ENCODE measurements at regions not wholly inside any gene's neighbourhood (a gene's known extent, or its start where the extent isn't known, plus 50 kb on each side); places are given as distances from the start of the nearest gene placed in this dataset.
"Not testable (repeated sequence)": the region's sequence is repeated elsewhere in the genome, so short reads cannot be mapped to it uniquely, and the experiment has no call there.

- Mint-ChIP-seq H3K27me3 (ENCODE audit: low read depth) (peaks cover 16% of the 10 kb centered on the region), H3K4me3 (no peak overlapping the region), H3K36me3 (ENCODE audit: insufficient read depth) (no peaks in the 10 kb centered on the region), H3K9me3 (no peaks in the 10 kb centered on the region), H3K4me1 (ENCODE audit: low read depth) (no peaks in the 10 kb centered on the region)
- DNase-seq (no peak), ATAC-seq (no peak)
Observed at GRCh38 chr6:1475174-1475573, 85.8 kb downstream of the FOXF2 start.

GRCh38 chr6:1477432-1478090 lies 88.2 kb downstream of the FOXF2 start:
- H3K36me3 Mint-ChIP-seq (ENCODE audit: insufficient read depth): no peaks in the 10 kb centered on the region
- no peaks in the 10 kb centered on the region for H3K4me1 Mint-ChIP-seq (ENCODE audit: low read depth)
- peaks cover 24% of the 10 kb centered on the region for H3K27me3 Mint-ChIP-seq (ENCODE audit: low read depth)
- ATAC-seq (no peak), DNase-seq (no peak)
- H3K9me3 Mint-ChIP-seq: no peaks in the 10 kb centered on the region
- H3K4me3 Mint-ChIP-seq: no peak overlapping the region

- H3K4me3 Mint-ChIP-seq; H3K4me1 Mint-ChIP-seq (ENCODE audit: low read depth); H3K9me3 Mint-ChIP-seq; DNase-seq; ATAC-seq; H3K36me3 Mint-ChIP-seq (ENCODE audit: insufficient read depth): not testable (repeated sequence)
- peaks cover 19% of the 10 kb centered on the region for H3K27me3 Mint-ChIP-seq (ENCODE audit: low read depth)
Observed at GRCh38 chr6:1478163-1478826, 88.9 kb downstream of the FOXF2 start.

- Mint-ChIP-seq H3K4me1 (ENCODE audit: low read depth) (no peaks in the 10 kb centered on the region), H3K36me3 (ENCODE audit: insufficient read depth) (no peaks in the 10 kb centered on the region), H3K27me3 (ENCODE audit: low read depth) (peaks cover 18% of the 10 kb centered on the region)
Observed at GRCh38 chr6:1479095-1479494, 89.7 kb downstream of the FOXF2 start.

DNA sequence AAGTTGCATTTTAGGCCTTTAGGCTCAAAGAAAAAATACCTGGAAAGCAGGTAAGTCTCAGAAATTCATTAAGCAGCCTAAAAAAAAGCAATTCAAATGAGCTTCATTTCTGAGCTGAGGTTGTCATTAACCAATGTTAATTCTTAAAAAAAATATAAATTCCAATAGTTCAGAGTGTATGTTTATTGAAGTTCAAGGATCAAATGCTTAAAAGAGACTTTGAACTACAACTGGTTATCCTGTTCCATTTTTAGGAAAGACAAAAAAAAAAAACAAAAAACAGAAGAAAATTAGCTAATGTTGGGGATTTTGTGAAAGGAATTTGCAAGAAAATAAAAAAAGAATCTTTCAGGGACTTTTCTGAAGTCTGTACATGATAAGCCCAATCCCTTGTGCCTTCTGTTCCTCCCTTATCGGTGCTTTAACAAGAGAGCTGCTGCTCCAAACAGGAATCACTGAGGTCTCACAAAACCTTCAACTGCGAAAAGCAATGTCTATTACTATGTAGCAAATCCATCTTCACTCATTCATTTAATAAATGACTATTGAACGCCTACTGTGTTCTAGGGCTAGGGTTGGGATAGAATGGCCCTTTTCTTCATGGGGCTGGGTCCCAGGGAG lies 90.3 kb downstream of the FOXF2 start:
- Mint-ChIP-seq H3K4me1 (ENCODE audit: low read depth) (no peaks in the 10 kb centered on the region), H3K36me3 (ENCODE audit: insufficient read depth) (no peaks in the 10 kb centered on the region), H3K9me3 (no peaks in the 10 kb centered on the region), H3K27me3 (ENCODE audit: low read depth) (peaks cover 14% of the 10 kb centered on the region), H3K4me3 (no peak overlapping the region)
- ATAC-seq (no peak), DNase-seq (no peak)

More at GRCh38 chr6:1479095-1479494, 89.7 kb downstream of the FOXF2 start:
- no peak for ATAC-seq
- DNase-seq: no peak
- Mint-ChIP-seq H3K9me3 (no peaks in the 10 kb centered on the region), H3K4me3 (no peak overlapping the region)

- DNase-seq (no peak), ATAC-seq (no peak)
- peaks cover 14% of the 10 kb centered on the region for H3K27me3 Mint-ChIP-seq (ENCODE audit: low read depth)
- H3K4me1 Mint-ChIP-seq (ENCODE audit: low read depth): no peaks in the 10 kb centered on the region
- H3K4me3 Mint-ChIP-seq: no peak overlapping the region
- no peaks in the 10 kb centered on the region for H3K9me3 Mint-ChIP-seq
- H3K36me3 Mint-ChIP-seq (ENCODE audit: insufficient read depth): no peaks in the 10 kb centered on the region
Observed at GRCh38 chr6:1481286-1481685, 91.9 kb downstream of the FOXF2 start.

DNA sequence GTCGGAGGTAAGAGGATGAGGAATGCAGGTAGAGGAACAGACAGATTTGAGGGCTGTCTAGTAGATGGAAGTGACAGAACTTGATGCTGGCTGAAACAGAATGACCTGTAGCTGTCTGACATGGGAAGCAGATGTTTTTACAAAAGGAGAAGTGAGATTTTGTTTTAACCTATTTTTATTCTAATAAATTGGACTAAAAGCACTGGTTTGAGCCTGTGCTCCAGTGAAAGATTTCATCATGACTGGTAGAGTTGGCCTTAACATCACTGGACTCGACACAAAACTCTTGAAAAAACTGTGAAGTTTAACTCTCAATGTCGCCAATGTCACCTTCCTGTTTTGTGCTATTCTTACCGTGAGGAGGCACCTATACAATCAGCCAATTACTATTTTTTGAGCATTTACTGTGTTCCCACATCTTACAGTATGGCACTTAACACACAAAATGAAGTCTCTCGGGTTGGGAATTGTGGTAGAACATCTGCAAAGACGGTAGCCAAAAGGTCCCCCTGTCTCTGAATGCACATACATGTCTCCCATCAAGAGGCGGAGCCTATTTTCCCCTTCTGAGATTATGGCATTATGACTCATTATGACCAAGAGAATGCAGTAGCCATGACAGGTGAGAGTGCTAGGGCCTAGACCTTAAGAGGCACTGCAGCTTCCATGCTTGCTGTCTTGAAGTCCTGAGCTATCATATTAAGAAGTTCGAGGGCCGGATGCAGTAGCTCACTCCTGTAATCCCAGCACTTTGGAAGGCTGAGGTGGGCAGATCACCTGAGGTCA lies 93.2 kb downstream of the FOXF2 start:
- H3K4me1 Mint-ChIP-seq (ENCODE audit: low read depth): no peaks in the 10 kb centered on the region
- H3K9me3 Mint-ChIP-seq: no peaks in the 10 kb centered on the region
- H3K36me3 Mint-ChIP-seq (ENCODE audit: insufficient read depth): no peaks in the 10 kb centered on the region
- peaks cover 14% of the 10 kb centered on the region for H3K27me3 Mint-ChIP-seq (ENCODE audit: low read depth)
- ATAC-seq (no peak), DNase-seq (no peak)
- H3K4me3 Mint-ChIP-seq: no peak overlapping the region

- ATAC-seq: no peak
- Mint-ChIP-seq H3K9me3 (no peaks in the 10 kb centered on the region), H3K4me1 (ENCODE audit: low read depth) (no peaks in the 10 kb centered on the region), H3K4me3 (no peak overlapping the region), H3K27me3 (ENCODE audit: low read depth) (peaks cover 12% of the 10 kb centered on the region), H3K36me3 (ENCODE audit: insufficient read depth) (no peaks in the 10 kb centered on the region)
- DNase-seq: no peak
Observed at GRCh38 chr6:1485678-1486077, 96.3 kb downstream of the FOXF2 start.

DNA sequence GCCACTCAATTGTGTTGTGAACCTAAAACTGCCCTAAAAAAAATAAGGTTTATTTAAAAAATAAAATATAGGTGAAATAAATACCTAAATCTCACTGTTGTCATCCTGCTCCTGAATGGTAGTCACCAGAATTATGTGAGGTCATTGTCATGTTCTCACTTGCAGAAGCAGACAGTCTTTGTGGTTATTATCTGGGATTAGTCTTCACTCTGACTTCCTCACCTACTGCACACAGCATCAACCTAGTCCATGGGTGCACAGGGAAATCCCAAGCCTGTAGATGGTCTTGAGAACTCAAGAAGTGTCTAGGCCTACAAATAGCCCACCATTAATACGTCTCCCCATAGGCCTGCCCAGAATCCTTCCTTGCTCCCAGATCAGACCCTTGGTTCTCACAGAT lies 97.0 kb downstream of the FOXF2 start:
- H3K36me3 Mint-ChIP-seq (ENCODE audit: insufficient read depth): no peaks in the 10 kb centered on the region
- H3K9me3 Mint-ChIP-seq: no peaks in the 10 kb centered on the region
- H3K4me1 Mint-ChIP-seq (ENCODE audit: low read depth): no peaks in the 10 kb centered on the region
- no peak for ATAC-seq
- no peak for DNase-seq
- peaks cover 9% of the 10 kb centered on the region for H3K27me3 Mint-ChIP-seq (ENCODE audit: low read depth)
- H3K4me3 Mint-ChIP-seq: no peak overlapping the region

DNA sequence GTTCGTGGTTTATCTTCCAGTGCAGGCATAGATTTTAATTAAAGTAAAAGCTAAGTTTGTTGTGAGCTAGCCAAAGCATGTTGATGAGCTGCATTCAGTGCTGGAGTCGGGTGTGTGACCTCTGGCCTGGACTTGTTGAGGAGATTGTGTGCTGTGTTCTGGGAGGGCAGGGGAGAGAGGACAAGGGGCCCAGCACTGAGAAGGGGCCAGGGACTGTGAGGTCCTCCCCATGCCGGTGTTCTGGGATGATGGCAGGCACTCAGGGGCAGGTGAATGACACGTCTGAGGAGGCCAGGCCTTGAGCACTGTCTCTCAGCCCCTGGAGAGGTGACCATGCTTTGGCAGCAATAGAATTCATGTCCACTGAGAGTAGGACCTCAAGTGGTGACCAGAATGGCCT lies 97.9 kb downstream of the FOXF2 start:
- Mint-ChIP-seq H3K36me3 (ENCODE audit: insufficient read depth) (no peaks in the 10 kb centered on the region), H3K4me1 (ENCODE audit: low read depth) (no peaks in the 10 kb centered on the region), H3K9me3 (no peaks in the 10 kb centered on the region), H3K4me3 (no peak overlapping the region), H3K27me3 (ENCODE audit: low read depth) (peaks cover under 1% of the 10 kb centered on the region)
- DNase-seq (no peak), ATAC-seq (no peak)

DNA sequence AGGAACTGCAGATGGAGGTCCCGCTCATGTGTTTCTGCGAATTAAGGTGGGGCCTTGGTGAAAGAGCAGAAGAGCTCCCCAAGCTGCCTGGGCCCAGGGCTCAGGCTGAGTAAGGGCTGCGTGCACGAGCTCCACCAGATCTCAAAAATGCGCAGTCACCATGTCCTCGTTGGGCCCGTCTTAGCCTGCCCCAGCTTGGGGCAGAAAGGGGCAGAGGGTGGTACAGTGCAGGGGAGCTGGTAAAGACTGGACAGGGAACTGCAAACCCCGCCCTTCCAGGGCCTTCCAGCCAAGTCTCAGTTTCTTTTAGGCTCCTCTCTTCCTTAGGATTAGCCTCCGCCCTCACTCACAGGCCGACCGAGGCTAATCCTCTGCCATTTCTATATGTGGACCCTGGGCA lies 101.6 kb downstream of the FOXF2 start:
- DNase-seq (no peak), ATAC-seq (no peak)
- Mint-ChIP-seq H3K4me3 (no peak overlapping the region), H3K36me3 (ENCODE audit: insufficient read depth) (no peaks in the 10 kb centered on the region), H3K4me1 (ENCODE audit: low read depth) (no peaks in the 10 kb centered on the region), H3K9me3 (no peaks in the 10 kb centered on the region), H3K27me3 (ENCODE audit: low read depth) (no peaks in the 10 kb centered on the region)

DNA sequence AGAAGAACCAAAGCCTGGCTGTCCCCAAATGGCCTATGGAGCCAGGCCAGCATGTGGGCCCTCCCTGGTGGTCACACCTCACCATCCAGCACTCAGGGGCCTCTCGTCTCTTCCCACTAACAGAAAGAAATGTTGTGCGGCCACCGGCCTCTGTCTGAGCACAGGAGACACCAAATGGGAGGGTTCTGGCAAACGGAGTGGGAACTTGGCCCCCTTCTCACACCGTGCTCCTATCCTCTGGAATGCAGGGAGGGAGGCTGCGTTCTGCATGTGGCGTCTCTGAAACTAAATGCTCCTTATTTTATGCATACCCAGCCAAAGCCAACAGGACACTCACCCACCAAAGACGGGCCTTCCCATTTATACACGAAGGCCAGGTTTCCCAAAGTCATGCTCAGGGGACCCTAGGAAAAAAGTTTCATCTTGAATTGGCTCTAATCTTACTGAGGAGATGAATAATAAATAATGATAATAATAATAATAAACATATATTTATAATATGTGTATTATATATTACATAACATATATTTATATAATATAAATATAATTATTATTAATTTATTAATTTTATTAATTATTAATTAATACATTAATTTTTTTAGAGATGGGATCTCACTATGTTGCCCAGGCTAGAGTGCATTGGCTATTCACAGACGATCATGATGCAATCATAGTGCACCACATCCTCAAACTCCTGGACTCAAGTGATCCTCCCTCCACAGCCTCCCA lies 102.4 kb downstream of the FOXF2 start:
- H3K36me3 Mint-ChIP-seq (ENCODE audit: insufficient read depth): no peaks in the 10 kb centered on the region
- H3K4me1 Mint-ChIP-seq (ENCODE audit: low read depth): no peaks in the 10 kb centered on the region
- no peak for DNase-seq
- no peaks in the 10 kb centered on the region for H3K9me3 Mint-ChIP-seq
- no peak for ATAC-seq
- no peak overlapping the region for H3K4me3 Mint-ChIP-seq
- H3K27me3 Mint-ChIP-seq (ENCODE audit: low read depth): no peaks in the 10 kb centered on the region

DNA sequence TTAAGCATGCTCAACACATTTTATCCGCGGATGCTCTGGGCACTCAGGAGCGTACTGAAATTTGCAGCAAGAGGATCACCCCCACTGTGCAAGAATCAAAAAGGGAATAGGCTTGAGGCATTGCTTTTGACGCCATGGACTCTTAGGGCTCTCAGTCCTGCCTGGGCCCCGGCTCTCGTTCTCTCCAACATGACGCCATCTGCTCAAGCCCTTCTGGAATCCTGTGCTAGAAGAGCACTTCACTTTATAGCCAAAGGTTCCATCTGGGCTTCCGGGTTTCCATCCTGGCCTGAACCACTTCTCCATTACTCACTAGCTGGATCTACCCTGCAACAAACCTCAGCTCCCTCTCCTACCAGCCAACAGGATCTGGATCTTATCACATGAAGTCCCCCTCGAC lies 105.3 kb downstream of the FOXF2 start:
- no peak for ATAC-seq
- Mint-ChIP-seq H3K36me3 (ENCODE audit: insufficient read depth) (no peaks in the 10 kb centered on the region), H3K9me3 (no peaks in the 10 kb centered on the region), H3K4me1 (ENCODE audit: low read depth) (no peaks in the 10 kb centered on the region), H3K27me3 (ENCODE audit: low read depth) (no peaks in the 10 kb centered on the region), H3K4me3 (no peak overlapping the region)
- DNase-seq: no peak

- no peak for ATAC-seq
- H3K27me3 Mint-ChIP-seq (ENCODE audit: low read depth): no peaks in the 10 kb centered on the region
- H3K4me1 Mint-ChIP-seq (ENCODE audit: low read depth): no peaks in the 10 kb centered on the region
- H3K4me3 Mint-ChIP-seq: no peak overlapping the region
- DNase-seq: no peak
- no peaks in the 10 kb centered on the region for H3K36me3 Mint-ChIP-seq (ENCODE audit: insufficient read depth)
- no peaks in the 10 kb centered on the region for H3K9me3 Mint-ChIP-seq
Observed at GRCh38 chr6:1495344-1495743, 106.0 kb downstream of the FOXF2 start.
